Caco-2 (cell line): ENCODE measurements at regions not wholly inside any gene's neighbourhood (a gene's known extent, or its start where the extent isn't known, plus 50 kb on each side); places are given as distances from the start of the nearest gene placed in this dataset.

Source experiments
- BruUV-seq: library from RNA; stranded (reverse); fragments of 400-500 nt; replicated peaks from 2 replicates; lab custom pipeline; 2021; lab: Mats Ljungman, UMichigan
- CTCF ChIA-PET: fragments of 300-600 bp; sonication (Branson Sonifier 250); formaldehyde crosslinking; loops from one replicate; lab custom pipeline; 2022; ENCODE audit warnings: antibody characterized with exemption; lab: Charles Lee
- POLR2A ChIA-PET: fragments of 300-600 bp; sonication (Branson Sonifier 250); formaldehyde crosslinking; loops from one replicate; lab custom pipeline; 2022; ENCODE audit warnings: antibody characterized with exemption; lab: Charles Lee
- DNase-seq, 2 experiments: peaks; one replicate each; pipeline versions ENCODE4 v3.0.0 to v3.0.0-alpha.2; 2020 to 2022
- H3K27me3 ChIP-seq: replicated peaks from 2 replicates; pipeline ENCODE4 v1.6.0; 2011; ENCODE audit warnings: low read length; ENCODE audit not compliant: control insufficient read depth, insufficient read depth
- H3K36me3 ChIP-seq: 2 replicates; pipeline ENCODE4 v1.5.1; 2011; ENCODE audit warnings: low read length; ENCODE audit not compliant: control insufficient read depth, insufficient read depth
- H3K4me1 ChIP-seq: fragments of 250-450 bp; sonication (Bioruptor Pico); 2 replicates; pipeline ENCODE4 v1.5.1; 2020; ENCODE audit warnings: mild to moderate bottlenecking
- H3K4me3 ChIP-seq: 2 replicates; pipeline ENCODE4 v1.5.1; 2011; ENCODE audit warnings: low read depth, mild to moderate bottlenecking, control low read depth, low read length
- H3K9me3 ChIP-seq: fragments of 250-450 bp; sonication (Bioruptor Pico); 2 replicates; pipeline ENCODE4 v1.5.1; 2020; ENCODE audit warnings: mild to moderate bottlenecking, moderate library complexity
- H3K27ac Mint-ChIP-seq: one replicate; pipeline ENCODE4 v1.8.0; 2022; ENCODE audit warnings: mixed read lengths; ENCODE audit not compliant: unreplicated experiment
- H3K27me3 Mint-ChIP-seq: one replicate; pipeline ENCODE4 v1.8.0; 2022; ENCODE audit warnings: mixed read lengths; ENCODE audit not compliant: insufficient read depth, unreplicated experiment
- H3K36me3 Mint-ChIP-seq: one replicate; pipeline ENCODE4 v1.8.0; 2022; ENCODE audit warnings: mild to moderate bottlenecking, mixed read lengths; ENCODE audit not compliant: insufficient read depth, unreplicated experiment
- H3K4me1 Mint-ChIP-seq: one replicate; pipeline ENCODE4 v1.8.0; 2022; ENCODE audit warnings: low read depth, mixed read lengths; ENCODE audit not compliant: unreplicated experiment
- H3K4me3 Mint-ChIP-seq: one replicate; pipeline ENCODE4 v1.8.0; 2022; ENCODE audit warnings: mild to moderate bottlenecking, moderate library complexity, mixed read lengths; ENCODE audit not compliant: unreplicated experiment
- H3K9me3 Mint-ChIP-seq: one replicate; pipeline ENCODE4 v1.8.0; 2022; ENCODE audit warnings: mixed read lengths; ENCODE audit not compliant: unreplicated experiment
- intact Hi-C: fragments of 100-400 bp; cut with micrococcal nuclease; formaldehyde crosslinking; loops from one replicate; pipeline ENCODE4 v1.10.0; 2022; ENCODE audit not compliant: unreplicated experiment
- TF ChIP-seq, protein P1 (sequence below), 2 experiments: fragments of 200-600 bp in 1 of 2; IDR thresholded peaks; 1 replicate in 1 of 2; 2 replicates in 1 of 2; pipeline versions ENCODE4 v1.5.1 to v1.8.0; 2011 to 2022; ENCODE audit warnings: antibody characterized with exemption in 1 of 2, control low read depth in 1 of 2, inconsistent platforms in 1 of 2, low read depth in 1 of 2, low read length in 1 of 2, mild to moderate bottlenecking in 1 of 2, moderate library complexity in 1 of 2; ENCODE audit not compliant: insufficient read depth in 1 of 2, severe bottlenecking in 1 of 2, unreplicated experiment in 1 of 2

DNA sequence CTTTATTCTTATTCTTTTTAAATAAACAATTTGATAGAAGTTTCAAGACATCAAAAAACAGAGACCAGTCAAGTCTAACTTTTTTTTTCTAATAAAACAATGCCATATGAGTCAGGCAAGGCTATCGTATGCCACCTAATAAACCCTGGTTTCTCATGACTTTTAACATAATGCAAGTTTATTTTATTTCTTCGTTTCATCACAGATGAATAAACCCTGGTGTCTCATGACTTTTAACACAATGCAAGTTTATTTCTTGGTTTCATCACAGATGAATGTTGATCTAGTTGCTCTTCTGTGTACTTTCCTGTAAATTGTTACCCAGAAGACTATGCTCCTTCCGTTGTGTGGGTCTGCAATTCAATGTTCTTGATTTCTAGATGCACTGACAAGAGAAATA is 905.4 kb downstream of the ROBO2 start:
- Mint-ChIP-seq H3K27me3 (peaks cover 8% of the 10 kb centered on the region), H3K27ac (no peak overlapping the region), H3K4me3 (no peak overlapping the region), H3K36me3 (no peaks in the 10 kb centered on the region), H3K9me3 (no peaks in the 10 kb centered on the region), H3K4me1 (no peaks in the 10 kb centered on the region)
- Histone ChIP-seq H3K4me1 (no peaks in the 10 kb centered on the region), H3K9me3 (no peaks in the 10 kb centered on the region), H3K27me3 (no peaks in the 10 kb centered on the region), H3K36me3 (no peaks in the 10 kb centered on the region), H3K4me3 (no peak overlapping the region)
- BruUV-seq, result no TSS peak
- no peak for DNase-seq
- TF ChIP-seq, protein P1, sequence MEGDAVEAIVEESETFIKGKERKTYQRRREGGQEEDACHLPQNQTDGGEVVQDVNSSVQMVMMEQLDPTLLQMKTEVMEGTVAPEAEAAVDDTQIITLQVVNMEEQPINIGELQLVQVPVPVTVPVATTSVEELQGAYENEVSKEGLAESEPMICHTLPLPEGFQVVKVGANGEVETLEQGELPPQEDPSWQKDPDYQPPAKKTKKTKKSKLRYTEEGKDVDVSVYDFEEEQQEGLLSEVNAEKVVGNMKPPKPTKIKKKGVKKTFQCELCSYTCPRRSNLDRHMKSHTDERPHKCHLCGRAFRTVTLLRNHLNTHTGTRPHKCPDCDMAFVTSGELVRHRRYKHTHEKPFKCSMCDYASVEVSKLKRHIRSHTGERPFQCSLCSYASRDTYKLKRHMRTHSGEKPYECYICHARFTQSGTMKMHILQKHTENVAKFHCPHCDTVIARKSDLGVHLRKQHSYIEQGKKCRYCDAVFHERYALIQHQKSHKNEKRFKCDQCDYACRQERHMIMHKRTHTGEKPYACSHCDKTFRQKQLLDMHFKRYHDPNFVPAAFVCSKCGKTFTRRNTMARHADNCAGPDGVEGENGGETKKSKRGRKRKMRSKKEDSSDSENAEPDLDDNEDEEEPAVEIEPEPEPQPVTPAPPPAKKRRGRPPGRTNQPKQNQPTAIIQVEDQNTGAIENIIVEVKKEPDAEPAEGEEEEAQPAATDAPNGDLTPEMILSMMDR (IDR thresholded peaks at IDR 0.05; ENCODE audit: insufficient read depth in 1 of 2, low read depth in 1 of 2, low read length in 1 of 2, severe bottlenecking in 1 of 2, unreplicated experiment in 1 of 2), result no peak
- POLR2A ChIA-PET, result no interaction called here
- CTCF ChIA-PET, result no interaction called here
- intact Hi-C loops, result no loop called here

DNA sequence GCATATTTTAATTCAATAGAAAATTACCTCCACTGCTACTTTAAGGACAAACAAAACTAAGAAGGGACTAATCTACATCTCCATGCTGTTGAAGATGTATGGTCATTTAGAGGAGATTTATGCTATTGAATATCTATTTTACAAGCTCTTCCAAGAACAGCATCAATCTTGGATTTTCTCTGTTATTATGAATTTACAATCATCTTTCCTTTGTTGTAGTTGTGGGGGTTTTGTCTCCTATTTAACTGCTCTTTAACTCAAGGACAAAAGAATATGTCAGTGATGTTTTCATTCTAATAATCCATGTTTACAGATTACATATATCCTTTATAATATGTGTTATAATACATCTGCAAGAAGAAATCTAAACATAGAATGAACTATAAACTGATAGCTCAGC is 907.8 kb downstream of the ROBO2 start:
- BruUV-seq, result no TSS peak
- H3K4me3 ChIP-seq, result no peak overlapping the region
- no peaks in the 10 kb centered on the region for H3K4me1 ChIP-seq
- no peaks in the 10 kb centered on the region for H3K27me3 ChIP-seq
- ChIA-PET POLR2A (no interaction called here), CTCF (no interaction called here)
- Mint-ChIP-seq H3K36me3 (no peaks in the 10 kb centered on the region), H3K9me3 (no peaks in the 10 kb centered on the region), H3K4me1 (no peaks in the 10 kb centered on the region), H3K27me3 (peaks cover 6% of the 10 kb centered on the region), H3K27ac (no peak overlapping the region), H3K4me3 (no peak overlapping the region)
- TF ChIP-seq, protein P1 (IDR thresholded peaks at IDR 0.05; ENCODE audit: insufficient read depth in 1 of 2, low read depth in 1 of 2, low read length in 1 of 2, severe bottlenecking in 1 of 2, unreplicated experiment in 1 of 2), result no peak
- intact Hi-C loops, result no loop called here
- DNase-seq, result no peak
- no peaks in the 10 kb centered on the region for H3K9me3 ChIP-seq
- no peaks in the 10 kb centered on the region for H3K36me3 ChIP-seq

DNA sequence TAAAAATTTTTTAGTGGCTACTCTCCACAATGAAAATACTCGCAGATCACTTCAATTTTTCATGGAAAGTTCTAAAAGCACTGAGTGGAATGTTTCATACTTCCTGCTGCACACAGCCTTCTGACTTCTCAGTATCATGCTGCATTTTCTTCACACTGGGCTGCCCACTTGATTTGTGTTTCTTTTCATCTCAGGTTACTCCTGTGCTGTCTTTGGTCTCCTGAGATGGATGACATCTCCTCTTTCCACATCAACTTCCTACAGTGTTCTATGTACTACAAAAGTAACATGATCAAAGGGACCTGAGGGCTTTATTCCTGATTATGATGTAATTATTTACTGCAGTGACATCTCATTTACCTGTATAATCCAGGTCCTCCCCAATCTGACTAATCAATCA is 927.7 kb downstream of the ROBO2 start:
- Histone ChIP-seq H3K36me3 (no peaks in the 10 kb centered on the region), H3K4me3 (no peak overlapping the region), H3K27me3 (no peaks in the 10 kb centered on the region), H3K4me1 (no peaks in the 10 kb centered on the region), H3K9me3 (no peaks in the 10 kb centered on the region)
- ChIA-PET POLR2A (no interaction called here), CTCF (no interaction called here)
- Mint-ChIP-seq H3K9me3 (no peaks in the 10 kb centered on the region), H3K27ac (no peak overlapping the region), H3K36me3 (no peaks in the 10 kb centered on the region), H3K27me3 (no peaks in the 10 kb centered on the region), H3K4me1 (no peaks in the 10 kb centered on the region), H3K4me3 (no peak overlapping the region)
- TF ChIP-seq, protein P1 (IDR thresholded peaks at IDR 0.05; ENCODE audit: insufficient read depth in 1 of 2, low read depth in 1 of 2, low read length in 1 of 2, severe bottlenecking in 1 of 2, unreplicated experiment in 1 of 2), result no peak
- no peak for DNase-seq
- no TSS peak for BruUV-seq
- intact Hi-C loops, result no loop called here
